GM18520 (cell line): ENCODE measurements at regions not wholly inside any gene's neighbourhood (a gene's known extent, or its start where the extent isn't known, plus 50 kb on each side); places are given as distances from the start of the nearest gene placed in this dataset.

Experiments used
- ATAC-seq: cut with Tn5 transposase; IDR thresholded peaks from one replicate; pipeline ENCODE4 v1.9.1; 2021; ENCODE audit not compliant: unreplicated experiment

DNA sequence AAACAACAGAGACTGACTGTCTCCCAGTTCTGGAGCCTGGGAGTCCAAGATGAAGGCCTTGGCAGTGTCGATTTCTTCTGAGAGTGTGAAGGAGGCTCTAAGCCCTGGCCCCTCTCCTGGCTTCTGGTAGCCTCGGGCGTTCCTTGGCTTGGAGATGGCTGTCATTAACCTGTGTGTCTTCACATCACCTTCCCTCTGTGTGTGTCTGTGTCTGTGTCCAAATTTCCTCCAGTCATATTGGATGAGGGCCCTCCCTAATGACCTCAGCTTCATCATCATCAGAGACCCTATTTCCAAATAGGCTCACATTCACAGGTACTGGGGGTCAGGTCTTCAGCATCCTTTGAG lies 138.3 kb downstream of the TOMM20 start:
- ATAC-seq, result no peak

DNA sequence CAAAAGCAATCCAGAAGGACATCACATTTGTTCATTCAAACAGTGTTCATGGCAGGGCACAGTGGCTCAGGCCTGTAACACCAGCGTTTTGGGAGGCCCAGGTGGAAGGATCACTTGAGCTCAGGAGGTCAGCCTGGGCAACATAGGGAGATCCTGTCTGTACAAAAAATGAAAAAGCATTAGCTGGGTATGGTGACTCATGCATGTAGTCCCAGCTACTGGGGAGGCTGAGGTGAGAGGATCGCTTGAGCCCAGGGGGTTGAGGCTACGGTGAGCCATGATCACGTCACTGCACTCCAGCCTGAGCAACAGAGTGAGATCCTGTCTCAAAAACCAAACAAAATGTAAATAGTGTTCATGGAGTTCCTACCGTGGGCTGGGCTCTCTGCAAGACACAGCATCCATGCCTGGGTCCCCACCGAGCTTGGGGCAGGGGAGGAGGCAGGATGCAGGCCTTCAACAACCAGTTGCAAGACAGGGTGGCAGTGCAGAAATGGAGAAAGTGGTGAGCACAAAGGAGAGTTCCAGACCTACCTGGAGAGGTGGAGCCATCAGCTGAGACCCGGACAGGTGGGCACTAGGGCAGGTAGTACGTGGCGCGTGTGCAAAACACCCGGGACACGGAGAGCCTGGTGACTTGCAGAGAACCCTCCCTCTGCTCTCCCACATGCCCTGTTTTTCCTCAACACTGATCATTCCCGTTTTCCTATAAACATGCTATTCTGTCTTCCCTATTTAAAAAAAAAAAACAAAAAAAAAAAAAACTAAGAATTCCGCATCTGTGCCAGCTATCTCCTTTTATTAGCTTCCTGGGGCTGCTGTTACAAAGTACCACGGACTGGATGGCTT lies 138.9 kb downstream of the TOMM20 start:
- no peak for ATAC-seq

DNA sequence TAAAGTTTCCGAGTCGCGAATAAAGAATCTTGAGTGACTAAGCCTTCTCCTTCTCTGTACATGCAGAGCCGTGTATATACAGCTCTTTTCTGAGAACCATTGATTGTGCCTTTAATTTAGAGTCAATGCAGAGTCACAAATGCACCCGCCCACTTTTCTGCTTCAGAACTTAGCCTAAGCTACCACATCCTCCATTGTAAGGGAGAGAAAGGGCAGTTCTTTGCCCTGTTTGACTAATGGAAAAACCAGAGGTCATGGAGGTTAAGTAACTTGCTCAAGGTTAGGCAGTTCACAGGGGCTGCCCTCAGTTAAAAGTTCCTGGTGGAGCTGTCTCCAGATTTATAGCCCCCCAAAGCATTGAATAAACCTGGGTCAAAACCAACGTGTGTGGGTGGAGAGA lies 139.6 kb downstream of the TOMM20 start:
- no peak for ATAC-seq

DNA sequence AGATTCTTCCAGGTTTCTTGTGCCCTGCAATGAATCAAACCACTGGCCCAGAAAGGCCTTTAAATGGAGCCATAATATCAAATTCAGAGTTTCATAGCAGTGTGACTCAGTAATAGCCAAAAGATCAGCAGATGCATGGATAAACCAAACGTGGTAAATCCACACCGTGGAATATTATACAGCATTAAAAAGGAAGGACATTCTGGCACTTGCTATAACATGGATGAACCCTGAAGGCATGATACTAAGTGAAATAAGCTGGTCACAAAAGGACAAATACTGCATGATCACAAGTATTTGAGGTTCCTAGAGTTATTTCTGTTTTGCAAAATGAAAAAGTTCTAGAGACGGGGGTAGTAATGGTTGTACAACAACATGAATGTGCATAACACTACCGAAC lies 140.1 kb downstream of the TOMM20 start:
- no peak for ATAC-seq

DNA sequence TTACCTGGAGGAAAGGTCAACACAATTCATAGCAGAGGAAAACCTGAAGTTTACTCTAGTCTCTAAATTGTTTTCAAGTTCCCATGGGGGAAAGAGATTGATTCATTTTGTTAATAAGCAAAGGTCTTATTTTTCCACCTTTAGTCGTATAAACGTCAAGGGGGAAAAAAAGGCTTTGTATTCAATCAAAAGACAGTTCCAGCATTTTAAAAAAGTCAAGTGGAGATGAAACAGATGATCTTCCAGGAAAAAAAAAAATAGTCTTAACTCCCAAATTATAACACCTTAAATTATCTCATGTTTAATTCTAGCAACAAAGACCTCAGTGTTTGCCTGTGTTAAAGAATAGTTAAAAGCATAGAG lies 140.5 kb downstream of the TOMM20 start:
- ATAC-seq, result no peak

DNA sequence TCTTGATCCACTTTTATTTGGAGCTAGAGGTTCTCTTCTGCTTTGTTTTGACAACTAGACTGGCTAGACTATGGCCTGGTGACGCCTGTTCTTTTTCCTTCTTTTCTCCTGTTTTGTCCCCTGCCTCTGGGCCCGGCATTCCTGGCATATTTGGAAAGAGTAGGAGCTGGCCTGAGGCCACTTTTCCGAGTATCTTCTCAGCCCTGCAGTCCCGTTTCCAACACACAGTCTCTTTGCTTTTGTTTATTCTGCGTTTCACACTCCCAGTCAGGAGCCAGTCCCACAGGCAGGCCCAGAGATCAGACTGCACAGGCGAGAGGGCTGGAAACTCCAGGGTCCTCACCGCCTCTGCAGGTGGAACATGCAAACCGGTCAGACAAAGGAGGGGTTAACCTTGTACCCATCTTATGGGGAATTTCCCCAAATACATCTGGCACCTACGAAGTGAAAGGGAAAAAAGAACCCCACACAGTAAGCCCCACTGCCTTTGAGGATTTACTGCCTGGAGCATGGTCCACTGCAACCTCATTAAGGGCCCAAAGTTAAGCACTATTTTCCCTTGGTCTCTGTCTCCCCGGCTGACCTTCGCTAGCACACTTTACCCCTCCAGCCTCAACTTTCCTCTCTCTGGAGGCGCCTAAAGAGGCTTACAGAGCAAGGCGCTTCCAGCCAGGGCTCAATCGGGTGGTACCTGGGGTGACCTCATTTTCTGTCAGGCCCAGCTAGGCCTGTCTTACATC lies 141.1 kb downstream of the TOMM20 start:
- no peak for ATAC-seq

DNA sequence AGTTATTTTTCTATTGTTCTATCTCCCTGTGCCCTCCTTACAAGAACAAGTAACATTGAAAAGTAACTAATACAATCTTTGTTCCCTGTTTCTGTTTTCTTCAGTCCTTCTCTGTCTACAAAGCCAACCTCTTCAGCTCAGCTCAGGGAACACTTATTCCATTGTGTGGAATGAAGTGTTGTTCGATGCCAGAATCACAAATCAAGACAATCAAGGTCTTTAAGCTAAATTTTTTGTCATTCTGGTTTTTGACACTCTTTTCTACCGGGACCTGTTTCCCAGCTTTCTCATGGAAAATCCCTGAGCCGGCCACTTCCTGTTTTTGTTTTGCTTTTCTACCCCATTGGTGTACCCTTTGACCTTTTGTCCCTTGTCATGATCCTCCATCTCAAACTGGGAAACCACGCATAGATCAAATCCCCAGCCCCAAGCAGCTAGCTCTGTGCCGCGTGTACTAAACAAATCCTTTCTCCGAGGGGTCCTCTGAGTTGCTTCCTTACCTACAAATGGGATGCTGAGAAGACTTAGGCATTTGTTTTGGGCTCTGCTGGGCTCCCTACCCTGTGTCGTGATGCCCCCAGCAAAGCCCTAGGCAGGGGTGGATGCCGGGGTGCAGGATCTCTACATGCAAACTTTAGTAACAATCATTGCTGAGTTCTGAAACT lies 141.8 kb downstream of the TOMM20 start:
- no peak for ATAC-seq

DNA sequence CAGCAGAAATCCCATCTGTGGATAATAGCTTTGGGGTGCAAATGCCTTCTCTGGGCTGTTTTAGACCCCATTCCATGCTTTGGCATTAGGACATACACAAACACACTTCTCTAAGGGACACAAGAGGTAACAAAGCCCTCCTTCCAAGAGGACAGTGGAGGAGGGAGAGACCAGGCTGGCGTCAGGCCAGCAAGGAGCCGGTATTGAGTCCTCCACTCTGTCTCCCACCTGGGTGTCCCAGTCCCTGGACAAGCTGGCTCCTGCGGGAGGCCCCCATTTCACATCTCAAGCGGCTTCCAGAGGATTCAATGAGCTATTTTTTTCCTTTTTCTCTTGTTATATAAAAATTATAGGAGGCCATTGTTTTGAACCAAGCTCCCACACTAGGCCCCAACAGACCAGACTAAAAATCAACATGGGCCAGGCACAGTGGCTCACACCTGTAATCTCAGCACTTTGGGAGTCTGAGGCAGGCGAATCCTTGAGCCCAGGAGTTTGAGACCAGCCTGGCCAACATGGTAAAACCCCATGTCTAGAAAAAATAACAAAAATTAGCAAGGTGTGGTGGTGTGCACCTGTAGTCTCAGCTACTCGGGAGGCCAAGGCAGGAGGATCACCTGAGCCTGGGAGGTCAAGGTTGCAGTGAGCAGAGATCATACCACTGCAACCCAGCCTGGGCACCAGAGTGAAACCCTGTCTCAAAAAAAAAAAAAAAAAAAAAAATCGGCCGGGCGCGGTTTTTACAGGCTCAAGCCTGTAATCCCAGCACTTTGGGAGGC lies 142.9 kb downstream of the TOMM20 start:
- ATAC-seq, result no peak

DNA sequence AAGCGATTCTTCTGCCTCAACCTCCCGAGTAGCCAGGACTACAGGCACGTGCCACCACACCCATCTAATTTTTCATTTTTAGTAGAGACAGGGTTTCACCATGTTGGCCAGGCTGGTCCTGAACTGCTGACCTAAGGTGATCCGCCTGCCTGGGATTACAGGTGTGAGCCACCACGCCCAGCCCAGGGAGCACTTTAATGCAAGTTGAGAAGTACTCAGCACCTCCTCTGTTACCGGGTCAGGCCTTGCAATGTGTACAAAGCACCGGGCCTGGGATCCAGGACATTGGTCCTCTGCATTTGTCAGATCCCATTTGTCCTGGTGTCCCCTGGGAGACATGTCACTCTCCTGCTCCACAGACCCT lies 143.6 kb downstream of the TOMM20 start:
- no peak for ATAC-seq

DNA sequence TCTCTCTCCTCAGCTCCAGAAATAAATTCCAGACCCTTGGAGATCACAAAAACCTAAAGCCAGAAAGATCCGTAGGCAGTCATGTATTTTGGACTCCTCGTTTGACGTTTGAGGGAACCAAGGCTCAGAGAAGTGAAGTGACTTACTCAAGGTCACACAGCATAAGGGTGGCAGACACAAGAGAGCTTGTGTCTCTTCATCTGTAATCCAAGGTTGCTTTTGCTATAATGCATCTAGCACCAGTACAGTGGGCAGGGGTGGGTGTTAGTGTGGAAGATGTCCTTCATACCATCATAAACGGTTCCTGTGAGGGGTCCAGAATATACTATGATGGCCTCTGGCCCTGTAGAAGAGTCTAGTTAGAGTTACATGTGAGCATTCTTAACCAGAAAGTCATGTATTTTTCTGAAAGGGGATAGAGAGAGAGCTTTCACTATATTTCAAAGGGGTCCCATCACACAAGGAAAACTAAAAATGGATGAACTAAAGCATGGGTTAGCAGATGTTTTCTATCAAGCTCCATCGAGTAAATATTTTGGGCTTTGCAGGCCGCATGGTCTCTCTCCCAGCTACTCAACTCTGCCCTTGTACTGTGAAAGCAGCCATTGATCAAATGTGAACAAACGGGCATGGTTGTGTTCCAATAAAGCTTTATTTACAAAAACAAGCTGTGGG lies 144.9 kb downstream of the TOMM20 start:
- ATAC-seq, result no peak

DNA sequence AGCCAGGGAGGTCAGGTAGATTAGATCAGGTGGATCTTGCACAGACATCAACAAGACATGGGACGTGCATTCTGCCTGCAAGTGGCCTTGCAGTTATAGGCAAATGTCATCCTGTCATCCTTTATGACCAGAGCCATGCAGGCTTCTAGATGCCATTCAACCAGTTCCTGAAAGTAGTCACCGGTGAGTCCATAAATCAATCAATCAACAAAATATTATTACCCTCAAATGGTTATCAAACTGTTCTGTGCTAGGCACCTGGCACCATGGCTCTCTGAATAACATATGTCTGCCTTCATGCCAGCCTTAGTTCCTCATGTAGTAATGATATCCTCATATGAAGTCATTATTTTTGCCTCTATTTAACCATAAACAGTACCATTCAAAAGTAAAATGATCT lies 146.9 kb downstream of the TOMM20 start:
- no peak for ATAC-seq

DNA sequence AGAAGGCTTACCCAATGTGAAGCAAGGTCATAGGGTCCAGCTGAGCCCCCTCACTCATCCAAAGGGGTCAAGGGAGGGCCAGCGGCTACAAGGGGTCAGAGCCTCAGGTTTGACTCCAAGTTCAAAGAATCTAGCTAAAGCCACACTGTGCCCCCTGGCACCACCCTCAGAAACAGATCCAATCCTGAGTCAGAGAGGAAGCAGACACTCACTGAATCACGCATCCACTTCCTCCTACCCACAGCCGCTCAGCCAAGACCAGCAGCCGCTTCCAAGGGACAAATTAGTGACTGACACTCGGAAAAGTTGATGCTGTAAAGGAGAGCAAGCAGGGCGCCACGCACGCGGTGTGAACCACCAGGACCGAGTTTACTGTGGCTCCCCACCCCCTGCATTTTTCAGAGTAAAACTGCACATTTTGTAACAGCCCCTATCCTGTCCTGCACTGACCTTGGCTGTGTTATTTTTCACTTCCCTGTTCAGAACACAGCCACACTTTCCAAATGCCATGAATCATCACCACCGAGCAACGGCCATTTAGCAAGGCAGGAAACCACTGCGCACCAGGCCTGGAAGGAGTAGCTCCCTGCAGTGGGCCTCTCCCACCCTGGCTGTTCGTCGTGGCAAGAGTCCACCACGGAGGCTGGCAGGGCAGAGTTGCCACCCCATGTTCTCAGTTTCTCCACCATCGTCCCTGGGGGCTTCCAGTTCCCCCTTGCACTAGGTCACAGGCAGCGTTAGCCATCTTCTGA lies 147.8 kb downstream of the TOMM20 start:
- ATAC-seq, result no peak

DNA sequence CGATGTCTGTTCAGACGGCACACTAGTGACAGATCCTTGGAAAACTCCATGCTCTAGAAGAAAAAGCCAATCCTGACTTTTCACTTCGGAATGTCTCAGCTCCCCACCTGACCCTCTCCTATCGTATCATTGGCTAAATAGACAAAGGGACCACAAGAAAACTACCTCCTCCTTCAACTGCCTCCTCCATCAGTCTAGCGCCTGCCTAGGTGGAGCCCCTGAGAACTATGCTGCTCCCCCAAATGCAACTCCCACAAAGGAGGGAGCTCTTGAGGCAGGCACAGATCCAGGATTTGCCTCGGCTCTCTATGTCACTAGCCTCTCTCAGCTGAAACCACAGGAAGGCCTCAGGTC lies 148.4 kb downstream of the TOMM20 start:
- no peak for ATAC-seq

DNA sequence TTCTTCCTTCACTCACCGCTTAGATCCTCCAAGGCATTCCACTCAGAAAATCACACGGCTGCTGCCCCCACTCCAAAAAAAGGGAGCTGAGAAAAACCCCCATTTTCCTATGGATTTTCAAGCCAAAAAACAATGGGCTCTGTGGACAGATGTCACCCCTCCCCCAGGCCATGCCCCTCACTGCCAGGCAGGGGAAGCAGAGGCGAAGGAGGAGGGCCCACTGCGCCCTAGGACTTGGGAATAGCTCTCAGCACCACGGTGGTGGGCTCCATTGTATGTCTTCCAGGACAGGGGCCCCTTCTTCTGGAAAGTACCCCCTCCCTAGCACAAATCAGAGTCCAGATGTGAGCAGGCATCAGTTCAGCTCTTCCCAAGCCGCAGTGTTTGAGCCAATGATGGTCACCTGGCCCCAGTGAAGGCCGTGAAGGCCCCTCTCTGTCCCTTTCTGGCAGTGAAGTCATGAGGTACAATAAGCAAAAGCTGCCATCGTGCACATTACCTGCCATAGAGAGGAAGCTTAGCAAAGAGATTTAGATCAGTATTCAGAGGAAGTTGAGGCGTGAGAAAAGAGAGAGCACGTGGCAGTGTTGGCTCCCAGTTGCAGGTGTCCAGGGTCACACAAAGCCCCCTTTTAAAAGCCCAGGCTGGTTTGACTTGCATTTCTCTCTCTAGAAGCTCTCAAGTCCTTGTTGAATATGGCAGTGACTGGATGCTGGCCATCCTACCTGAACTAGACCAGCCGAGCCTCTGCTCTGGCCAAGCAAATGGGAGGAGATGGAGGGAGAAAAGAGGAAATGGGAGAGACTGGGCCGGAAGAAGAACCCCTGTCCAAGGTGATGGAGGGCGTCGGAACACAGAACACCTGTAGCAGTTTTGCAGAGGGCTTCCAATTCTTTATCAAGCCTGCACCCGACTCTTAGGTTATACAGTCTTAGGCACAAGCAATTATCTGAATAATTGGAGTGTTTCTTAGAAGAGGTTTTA lies 149.0 kb downstream of the TOMM20 start:
- no peak for ATAC-seq

DNA sequence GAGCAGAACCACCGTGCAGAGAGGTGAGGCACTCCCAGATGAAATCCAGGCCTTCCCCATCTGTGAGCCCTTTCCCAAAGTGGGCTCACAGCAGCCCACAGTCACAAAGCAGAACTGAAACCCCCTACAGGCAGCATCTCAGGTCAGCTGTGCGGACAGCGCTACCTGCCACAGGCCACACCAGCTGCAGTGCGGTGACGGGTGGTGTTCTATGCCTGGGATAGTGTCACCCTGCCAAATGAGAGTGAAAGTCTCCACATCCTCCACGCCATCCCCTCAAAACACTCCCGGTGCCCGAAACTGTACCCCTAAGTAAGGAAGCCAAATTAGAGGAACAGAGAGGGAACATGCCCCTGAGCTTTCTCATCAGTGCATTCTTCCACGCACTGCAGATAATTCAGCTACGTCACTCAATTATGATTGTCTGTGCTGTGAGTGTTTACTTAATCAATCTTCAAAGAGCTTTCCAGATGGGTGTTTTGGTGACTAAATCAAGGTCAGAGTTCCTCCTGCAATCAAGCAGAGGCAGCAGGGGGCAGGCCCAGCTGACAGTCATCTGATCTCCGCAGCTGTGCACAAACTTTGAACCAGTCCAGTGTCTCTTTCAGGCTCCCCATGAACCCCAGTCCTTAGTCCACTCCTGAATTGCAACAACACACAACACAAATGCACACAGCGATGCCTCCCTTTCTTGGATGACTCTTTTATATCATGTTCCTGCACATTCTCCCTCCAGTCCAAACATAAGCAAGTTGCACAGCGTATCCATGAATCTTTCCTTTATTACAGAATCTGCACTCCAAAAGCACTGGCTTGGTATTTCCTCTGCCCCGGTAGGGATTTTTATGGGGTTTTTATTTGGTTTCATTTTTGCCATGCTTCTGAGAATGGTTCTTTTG lies 150.0 kb downstream of the TOMM20 start:
- peak; percentile 49 for ATAC-seq

DNA sequence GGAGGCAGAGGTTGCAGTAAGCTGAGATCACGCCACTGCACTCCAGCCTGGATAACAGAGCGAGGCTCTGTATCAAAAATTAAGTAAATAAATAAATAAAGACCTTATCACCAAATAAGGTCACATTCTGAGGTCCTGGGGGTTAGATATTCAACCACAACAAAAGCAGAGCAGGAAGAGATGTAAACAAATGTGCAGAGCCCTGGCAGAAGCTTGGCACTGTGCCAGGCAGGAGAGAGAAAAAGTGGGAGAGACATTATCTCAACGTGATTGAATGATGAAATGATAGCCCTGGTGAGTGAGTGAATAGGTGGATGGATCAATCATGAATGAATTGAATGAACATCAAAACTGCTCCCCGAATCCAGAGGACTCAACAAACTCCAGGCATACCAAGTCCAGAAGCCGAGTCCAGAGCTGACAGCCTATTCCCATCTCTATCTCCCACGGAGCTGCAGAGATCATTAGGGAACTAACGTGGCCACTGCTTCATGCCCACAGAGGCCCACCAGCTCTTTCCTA lies 150.7 kb downstream of the TOMM20 start:
- ATAC-seq, result no peak

DNA sequence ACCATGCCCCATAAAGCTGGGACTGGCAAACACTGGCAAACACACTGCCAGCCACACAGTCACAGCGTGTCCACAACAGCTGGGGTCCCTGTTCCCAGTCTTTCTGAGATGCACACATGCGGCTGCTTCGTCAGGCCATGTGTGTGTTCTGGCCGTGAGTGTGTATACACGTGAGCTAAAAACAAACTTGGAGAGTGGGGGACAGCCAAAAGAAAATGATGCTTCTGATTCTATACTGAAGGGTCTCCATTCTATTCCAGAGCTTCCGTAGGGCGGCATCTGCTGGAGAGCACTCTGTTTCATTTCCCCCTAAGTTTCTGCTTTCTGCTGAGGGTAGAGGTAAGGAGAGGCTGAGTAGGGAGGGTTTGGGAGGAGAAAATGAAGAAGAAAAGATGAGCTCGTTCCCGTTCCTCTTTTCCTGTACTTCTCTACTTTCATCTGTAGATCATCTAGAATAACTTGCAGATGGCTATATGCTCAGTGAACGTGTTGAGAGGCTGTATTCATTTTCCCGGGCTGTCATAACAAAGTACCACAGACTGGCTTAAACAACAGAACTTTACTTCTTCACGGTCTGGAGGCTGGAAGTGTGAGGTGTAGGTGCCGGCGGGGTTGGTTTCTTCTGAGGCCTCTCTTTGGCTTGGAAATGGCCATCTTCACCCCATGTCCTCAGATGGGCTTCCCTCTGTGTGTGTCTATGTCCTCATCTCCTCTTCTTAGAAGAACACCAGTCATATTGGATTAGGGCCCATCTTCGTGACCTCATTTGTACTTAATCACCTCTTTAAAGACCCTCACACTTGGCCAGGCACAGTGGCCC lies 151.6 kb downstream of the TOMM20 start:
- no peak for ATAC-seq
